ENCODE measurements at regions not wholly inside any gene's neighbourhood (a gene's known extent, or its start where the extent isn't known, plus 50 kb on each side); places are given as distances from the start of the nearest gene placed in this dataset.
"Not testable (repeated sequence)": the region's sequence is repeated elsewhere in the genome, so short reads cannot be mapped to it uniquely, and the experiment has no call there.

- no peak for DNase-seq
Measured at GRCh38 chr3:18593231-18593630, 168.1 kb upstream of the SATB1 start.

- DNase-seq: no peak
Measured at GRCh38 chr3:18591120-18591519, 166.0 kb upstream of the SATB1 start.

GRCh38 chr3:18586076-18586475 is 160.9 kb upstream of the SATB1 start:
- DNase-seq: no peak

- DNase-seq: no peak
Measured at GRCh38 chr3:18585004-18585968, 160.1 kb upstream of the SATB1 start.

GRCh38 chr3:18580268-18580667 is 155.1 kb upstream of the SATB1 start:
- DNase-seq: no peak

GRCh38 chr3:18579661-18580060 is 154.5 kb upstream of the SATB1 start:
- peak; percentile 51 for DNase-seq

GRCh38 chr3:18575573-18575972 is 150.4 kb upstream of the SATB1 start:
- no peak for DNase-seq

GRCh38 chr3:18572809-18573208 is 147.7 kb upstream of the SATB1 start:
- no peak for DNase-seq

GRCh38 chr3:18567293-18567692 is 142.2 kb upstream of the SATB1 start:
- no peak for DNase-seq

- no peak for DNase-seq
Measured at GRCh38 chr3:18562364-18563154, 137.4 kb upstream of the SATB1 start.

- DNase-seq: no peak
Measured at GRCh38 chr3:18559331-18559842, 134.2 kb upstream of the SATB1 start.

GRCh38 chr3:18558507-18558906 is 133.4 kb upstream of the SATB1 start:
- DNase-seq: no peak

GRCh38 chr3:18557216-18557615 is 132.1 kb upstream of the SATB1 start:
- no peak for DNase-seq

- peak; percentile 79 for DNase-seq
Measured at GRCh38 chr3:18556503-18557135, 131.5 kb upstream of the SATB1 start.

- DNase-seq: no peak
Measured at GRCh38 chr3:18556001-18556408, 130.9 kb upstream of the SATB1 start.

- DNase-seq: not testable (repeated sequence)
Measured at GRCh38 chr3:18552579-18553105, 127.5 kb upstream of the SATB1 start.

- no peak for DNase-seq
Measured at GRCh38 chr3:18546632-18547031, 121.5 kb upstream of the SATB1 start.

- peak; percentile 72 for DNase-seq
Measured at GRCh38 chr3:18544146-18544545, 119.0 kb upstream of the SATB1 start.

GRCh38 chr3:18538463-18539230 is 113.5 kb upstream of the SATB1 start:
- no peak for DNase-seq

- no peak for DNase-seq
Measured at GRCh38 chr3:18533039-18533438, 107.9 kb upstream of the SATB1 start.

GRCh38 chr3:18531662-18532061 is 106.5 kb upstream of the SATB1 start:
- no peak for DNase-seq

- no peak for DNase-seq
Measured at GRCh38 chr3:18529631-18530030, 104.5 kb upstream of the SATB1 start.

Data from MV-4-11 (cell line).